Heart left ventricle (tissue), 13 donors: ENCODE measurements at regions not wholly inside any gene's neighbourhood (a gene's known extent, or its start where the extent isn't known, plus 50 kb on each side); places are given as distances from the start of the nearest gene placed in this dataset.

ENCODE experiments used
- CTCF ChIP-seq, 12 donors: fragments of 200-600 bp; sonication (generic) in 4 of 12; IDR thresholded peaks; one replicate each; pipeline versions ENCODE4 v1.5.0 to v1.8.0; 2018 to 2022; ENCODE audit warnings: antibody characterized with exemption in 12 of 12, mild to moderate bottlenecking in 5 of 12
- POLR2A ChIP-seq, 2 donors: fragments of 450-650 bp; IDR thresholded peaks; one replicate each; pipeline ENCODE4 v1.6.1; 2017; ENCODE audit warnings: antibody characterized with exemption in 2 of 2, mild to moderate bottlenecking in 2 of 2, moderate library complexity in 2 of 2
- donor health status: ischemic (EF 13 %, LVEDD 7.1; RV severe dilation, severe dysfunction).
- donor health status: DM: no; HTN: yes; CAD: no.
- donor health status: DM: no; HTN: no; CAD: no.
- donor health status: ischemic (EF 25% LVEDD 6.9; RV normal size, moderate dysfunction).
- donor health status: ischemic (EF 25% LVEDD 5.7; RV mildly dilated, moderate dysfunction).
- donor health status: ischemic (EF 35%, LVEDD 5.7; RV mildly dilated, moderate dysfunction).
- donor health status: nonischemic (EF 11% LVEDD 7.7; RV severe dilation, severe dysfunction).
- donor health status: DM: yes; HTN: yes; CAD: no.
- donor health status: PGD.
- donor health status: ischemic (EF 29% LVEDD 5.4; RV normal size, mild dysfunction).
- donor health status: nonischemic (EF 23%, LVEDD 6.1; RV moderate dilation, normal function).

DNA sequence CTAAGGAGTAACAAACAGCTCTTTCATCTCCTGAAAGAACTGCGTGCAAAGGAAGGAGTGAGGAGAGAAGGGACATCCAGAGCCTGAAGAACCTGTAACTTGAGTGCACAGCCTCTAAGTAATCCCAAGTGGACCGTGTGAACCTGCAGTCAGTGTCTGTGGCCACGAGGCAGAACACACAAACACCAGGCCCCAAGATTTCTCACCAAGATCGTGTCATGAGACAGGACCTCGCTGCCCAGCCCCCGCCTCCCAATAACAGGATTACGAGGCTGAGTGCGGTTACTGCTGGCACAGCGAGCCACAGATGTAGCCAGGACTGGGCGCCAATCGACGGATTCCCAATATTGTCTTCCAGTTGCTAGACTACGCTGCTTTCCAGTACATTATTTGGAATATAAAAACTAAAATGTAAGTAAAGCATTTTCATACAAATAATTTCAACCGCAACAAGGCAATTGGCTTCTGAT lies 101.3 kb upstream of the SLC25A33 start:
- no peak for TF ChIP-seq CTCF (IDR thresholded peaks at IDR 0.05)
- no peak for TF ChIP-seq POLR2A (IDR thresholded peaks at IDR 0.05)
